ENCODE measurements at regions not wholly inside any gene's neighbourhood (a gene's known extent, or its start where the extent isn't known, plus 50 kb on each side); places are given as distances from the start of the nearest gene placed in this dataset.

DNA sequence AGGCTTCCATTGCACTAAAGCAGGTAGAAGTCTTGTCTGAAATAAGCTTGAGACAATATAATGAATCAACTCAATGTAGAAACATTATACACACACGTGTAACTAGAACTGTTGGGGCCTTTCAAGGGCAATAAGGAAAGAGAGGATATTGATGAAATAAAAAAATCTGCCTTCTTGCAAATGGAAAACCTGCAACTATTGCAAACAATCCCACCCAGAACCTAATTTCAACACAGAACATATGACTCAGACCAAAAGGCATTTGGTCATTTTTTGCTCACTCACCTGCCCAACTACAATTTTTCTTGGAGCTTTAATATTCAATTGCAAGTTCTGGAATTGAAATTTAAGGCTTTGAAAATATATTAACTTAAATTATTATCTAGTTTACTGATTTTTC, 900.1 kb downstream of the TTLL7 start:
- TF ChIP-seq, protein P1, sequence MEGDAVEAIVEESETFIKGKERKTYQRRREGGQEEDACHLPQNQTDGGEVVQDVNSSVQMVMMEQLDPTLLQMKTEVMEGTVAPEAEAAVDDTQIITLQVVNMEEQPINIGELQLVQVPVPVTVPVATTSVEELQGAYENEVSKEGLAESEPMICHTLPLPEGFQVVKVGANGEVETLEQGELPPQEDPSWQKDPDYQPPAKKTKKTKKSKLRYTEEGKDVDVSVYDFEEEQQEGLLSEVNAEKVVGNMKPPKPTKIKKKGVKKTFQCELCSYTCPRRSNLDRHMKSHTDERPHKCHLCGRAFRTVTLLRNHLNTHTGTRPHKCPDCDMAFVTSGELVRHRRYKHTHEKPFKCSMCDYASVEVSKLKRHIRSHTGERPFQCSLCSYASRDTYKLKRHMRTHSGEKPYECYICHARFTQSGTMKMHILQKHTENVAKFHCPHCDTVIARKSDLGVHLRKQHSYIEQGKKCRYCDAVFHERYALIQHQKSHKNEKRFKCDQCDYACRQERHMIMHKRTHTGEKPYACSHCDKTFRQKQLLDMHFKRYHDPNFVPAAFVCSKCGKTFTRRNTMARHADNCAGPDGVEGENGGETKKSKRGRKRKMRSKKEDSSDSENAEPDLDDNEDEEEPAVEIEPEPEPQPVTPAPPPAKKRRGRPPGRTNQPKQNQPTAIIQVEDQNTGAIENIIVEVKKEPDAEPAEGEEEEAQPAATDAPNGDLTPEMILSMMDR (IDR thresholded peaks at IDR 0.05) = no peak
- TF ChIP-seq POLR2A (IDR thresholded peaks at IDR 0.05) = no peak

Measured in adrenal gland (tissue), 5 donors.